A673 (cell line): ENCODE measurements at regions not wholly inside any gene's neighbourhood (a gene's known extent, or its start where the extent isn't known, plus 50 kb on each side); places are given as distances from the start of the nearest gene placed in this dataset.

Experiments used
- BruUV-seq: library from RNA; stranded (reverse); fragments of 400-500 nt; replicated peaks from 2 replicates; lab custom pipeline; 2021; lab: Mats Ljungman, UMichigan
- CTCF ChIA-PET: fragments of 300-600 bp; sonication (Branson Sonifier 250); formaldehyde crosslinking; loops from one replicate; lab custom pipeline; 2022; ENCODE audit warnings: antibody characterized with exemption; lab: Charles Lee
- POLR2A ChIA-PET: fragments of 300-600 bp; sonication (Branson Sonifier 250); formaldehyde crosslinking; loops from one replicate; lab custom pipeline; 2022; ENCODE audit warnings: antibody characterized with exemption; ENCODE audit not compliant: low non-redundant PET; lab: Charles Lee
- DNase-seq: peaks from one replicate; pipeline ENCODE4 v3.0.0-alpha.2; 2015; ENCODE audit warnings: low spot score
- H3K27ac ChIP-seq: fragments of 200-600 bp; sonication (generic); 2 replicates; pipeline ENCODE4 v1.5.1; 2016; ENCODE audit warnings: mixed run types, low read depth, mild to moderate bottlenecking, mixed read lengths, antibody characterized with exemption, low read length; ENCODE audit not compliant: poor library complexity, severe bottlenecking
- H3K27me3 ChIP-seq: fragments of 200-600 bp; sonication (generic); replicated peaks from 2 replicates; pipeline ENCODE4 v1.6.1; 2017; ENCODE audit warnings: mixed run types, low read depth, mild to moderate bottlenecking, mixed read lengths, antibody characterized with exemption, low read length; ENCODE audit not compliant: insufficient read depth, poor library complexity
- H3K36me3 ChIP-seq: fragments of 200-600 bp; sonication (generic); 2 replicates; pipeline ENCODE4 v1.6.1; 2016; ENCODE audit warnings: mixed run types, mild to moderate bottlenecking, mixed read lengths, antibody characterized with exemption, low read length; ENCODE audit not compliant: insufficient read depth, poor library complexity, severe bottlenecking
- H3K4me1 ChIP-seq: fragments of 200-600 bp; sonication (generic); 2 replicates; pipeline ENCODE4 v1.6.1; 2017; ENCODE audit warnings: mixed run types, mild to moderate bottlenecking, mixed read lengths, antibody characterized with exemption, low read length; ENCODE audit not compliant: insufficient read depth, poor library complexity, severe bottlenecking
- H3K4me3 ChIP-seq: fragments of 200-600 bp; sonication (generic); 2 replicates; pipeline ENCODE4 v1.5.1; 2016; ENCODE audit warnings: low read depth, mixed run types, mild to moderate bottlenecking, mixed read lengths, low read length; ENCODE audit not compliant: poor library complexity, severe bottlenecking
- H3K9me3 ChIP-seq: fragments of 200-600 bp; sonication (generic); 2 replicates; pipeline ENCODE4 v1.6.1; 2016; ENCODE audit warnings: mixed run types, low read depth, mild to moderate bottlenecking, mixed read lengths, antibody characterized with exemption, low read length; ENCODE audit not compliant: poor library complexity, severe bottlenecking
- EZH2 ChIP-seq: fragments of 200-600 bp; sonication (generic); IDR thresholded peaks from 2 replicates; pipeline ENCODE4 v1.6.1; 2017; ENCODE audit warnings: borderline replicate concordance, low read depth, mild to moderate bottlenecking, mixed read lengths, antibody characterized with exemption, low read length; ENCODE audit not compliant: poor library complexity, severe bottlenecking
- intact Hi-C: fragments of 100-400 bp; cut with micrococcal nuclease; formaldehyde crosslinking; loops from one replicate; pipeline ENCODE4 v1.10.0; 2022; ENCODE audit not compliant: unreplicated experiment
- TF ChIP-seq, protein P1 (sequence below): fragments of 300-800, 200-600 bp; sonication (generic); conservative IDR thresholded peaks from 2 replicates; pipeline ENCODE4 v1.5.1; 2017; ENCODE audit warnings: low read depth, mild to moderate bottlenecking, antibody characterized with exemption, low read length, moderate library complexity, mixed read lengths

DNA sequence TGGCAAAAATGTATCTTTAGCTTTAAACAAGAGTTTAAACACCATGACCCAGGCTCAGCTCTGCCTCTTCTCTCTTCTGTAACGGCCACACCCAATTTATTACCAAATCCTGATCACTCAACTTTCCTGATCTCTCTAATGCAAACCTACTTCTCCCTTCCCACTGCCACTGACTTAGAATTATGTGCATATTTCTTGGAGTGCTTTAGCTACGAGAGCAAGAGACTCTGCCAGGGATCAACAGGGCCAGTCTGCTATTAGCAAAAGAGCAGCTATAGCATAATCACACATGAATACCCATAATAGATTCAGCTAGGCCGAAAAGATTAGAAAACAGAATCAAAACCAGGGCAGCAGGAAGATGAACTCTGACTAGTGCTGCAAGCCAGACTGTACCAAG, 215.5 kb downstream of the MRPL39 start:
- ChIA-PET CTCF (no interaction called here), POLR2A (no interaction called here)
- intact Hi-C loops, result no loop called here
- H3K27me3 ChIP-seq, result no peaks in the 10 kb centered on the region
- no peak overlapping the region for H3K27ac ChIP-seq
- H3K9me3 ChIP-seq, result no peaks in the 10 kb centered on the region
- no peaks in the 10 kb centered on the region for H3K36me3 ChIP-seq
- no peak overlapping the region for H3K4me3 ChIP-seq
- TF ChIP-seq EZH2, result no peak
- no peaks in the 10 kb centered on the region for H3K4me1 ChIP-seq
- no peak for DNase-seq
- no TSS peak for BruUV-seq

DNA sequence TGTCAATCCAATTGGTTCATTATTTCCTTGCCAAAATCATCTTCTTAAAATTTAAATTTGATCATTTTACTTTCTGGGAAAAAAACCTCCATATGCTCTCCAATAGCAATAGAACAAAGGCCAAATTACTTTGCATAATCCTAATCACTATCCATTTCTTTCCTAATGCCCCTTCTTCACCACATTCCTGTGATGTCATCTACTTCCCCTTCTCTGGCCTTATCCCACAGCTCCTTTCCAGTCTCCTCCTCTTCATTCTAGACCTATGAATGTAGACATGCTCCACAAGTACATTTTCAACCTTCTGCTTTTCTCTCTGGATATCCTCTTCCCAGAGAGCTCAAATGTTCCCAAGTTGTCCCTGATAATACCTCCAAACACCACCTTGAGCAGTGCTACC, 216.6 kb downstream of the MRPL39 start:
- Histone ChIP-seq H3K4me1 (no peaks in the 10 kb centered on the region), H3K27ac (no peak overlapping the region), H3K27me3 (no peaks in the 10 kb centered on the region), H3K36me3 (no peaks in the 10 kb centered on the region), H3K4me3 (no peak overlapping the region), H3K9me3 (no peaks in the 10 kb centered on the region)
- TF ChIP-seq EZH2, result no peak
- TF ChIP-seq, protein P1, sequence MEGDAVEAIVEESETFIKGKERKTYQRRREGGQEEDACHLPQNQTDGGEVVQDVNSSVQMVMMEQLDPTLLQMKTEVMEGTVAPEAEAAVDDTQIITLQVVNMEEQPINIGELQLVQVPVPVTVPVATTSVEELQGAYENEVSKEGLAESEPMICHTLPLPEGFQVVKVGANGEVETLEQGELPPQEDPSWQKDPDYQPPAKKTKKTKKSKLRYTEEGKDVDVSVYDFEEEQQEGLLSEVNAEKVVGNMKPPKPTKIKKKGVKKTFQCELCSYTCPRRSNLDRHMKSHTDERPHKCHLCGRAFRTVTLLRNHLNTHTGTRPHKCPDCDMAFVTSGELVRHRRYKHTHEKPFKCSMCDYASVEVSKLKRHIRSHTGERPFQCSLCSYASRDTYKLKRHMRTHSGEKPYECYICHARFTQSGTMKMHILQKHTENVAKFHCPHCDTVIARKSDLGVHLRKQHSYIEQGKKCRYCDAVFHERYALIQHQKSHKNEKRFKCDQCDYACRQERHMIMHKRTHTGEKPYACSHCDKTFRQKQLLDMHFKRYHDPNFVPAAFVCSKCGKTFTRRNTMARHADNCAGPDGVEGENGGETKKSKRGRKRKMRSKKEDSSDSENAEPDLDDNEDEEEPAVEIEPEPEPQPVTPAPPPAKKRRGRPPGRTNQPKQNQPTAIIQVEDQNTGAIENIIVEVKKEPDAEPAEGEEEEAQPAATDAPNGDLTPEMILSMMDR, result no peak
- BruUV-seq, result no TSS peak
- intact Hi-C loops, result no loop called here
- DNase-seq, result no peak
- ChIA-PET CTCF (no interaction called here), POLR2A (no interaction called here)

DNA sequence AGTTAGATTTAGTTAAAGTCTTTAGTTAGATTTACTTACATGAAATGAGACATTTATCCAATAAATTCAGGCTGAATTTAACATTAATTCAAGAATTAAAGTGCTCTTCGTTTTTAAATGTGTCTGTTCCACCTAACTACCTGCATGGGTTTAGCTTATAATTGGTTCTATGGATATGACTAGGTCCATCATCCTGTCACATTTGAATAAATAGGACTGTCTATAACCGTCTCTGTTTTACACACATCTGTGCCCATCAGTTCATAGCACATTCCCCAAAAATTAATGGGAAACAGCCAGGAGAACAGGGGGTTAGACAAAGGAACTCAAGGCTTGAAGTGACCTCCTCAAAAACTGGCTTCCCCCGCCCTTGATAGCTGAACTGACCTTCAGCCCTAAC, 219.6 kb downstream of the MRPL39 start:
- Histone ChIP-seq H3K27ac (no peak overlapping the region), H3K27me3 (no peaks in the 10 kb centered on the region), H3K36me3 (no peaks in the 10 kb centered on the region), H3K9me3 (no peaks in the 10 kb centered on the region), H3K4me3 (no peak overlapping the region), H3K4me1 (no peaks in the 10 kb centered on the region)
- no TSS peak for BruUV-seq
- DNase-seq, result no peak
- ChIA-PET CTCF (no interaction called here), POLR2A (no interaction called here)
- TF ChIP-seq, protein P1, result no peak
- no peak for TF ChIP-seq EZH2
- intact Hi-C loops, result loop anchor here (5.0 to 10.0 kb wide), 2 partner anchors 490 to 1533 kb away; no protein-coding TSS in a partner anchor

DNA sequence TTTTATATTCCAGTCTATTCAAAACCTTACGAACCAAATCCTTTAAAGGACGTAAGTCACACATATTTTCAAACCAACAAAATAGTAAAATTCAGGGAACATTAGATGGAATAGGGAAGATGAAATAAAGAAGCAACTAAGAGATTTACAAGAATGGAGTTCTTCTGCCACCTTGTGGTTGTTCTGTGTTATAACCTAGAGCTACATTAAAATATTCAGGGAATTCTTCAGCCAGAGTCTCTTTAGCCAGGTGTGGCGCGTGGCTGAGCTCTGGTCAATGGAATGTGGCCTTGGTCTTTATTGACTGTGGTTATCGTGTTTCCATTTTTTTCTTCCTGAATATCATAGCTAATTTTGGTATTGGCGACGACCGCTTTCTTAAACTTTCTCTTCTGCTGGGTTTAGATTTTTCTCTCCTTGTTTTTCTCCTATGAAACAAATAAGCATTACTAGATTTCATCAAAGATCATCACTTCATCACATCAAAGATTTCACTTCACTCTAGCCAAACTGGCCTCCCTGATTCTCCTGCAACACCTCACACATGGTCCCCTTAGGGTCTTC, 221.3 kb downstream of the MRPL39 start:
- no peaks in the 10 kb centered on the region for H3K36me3 ChIP-seq
- no peak overlapping the region for H3K4me3 ChIP-seq
- intact Hi-C loops, result loop anchor here (1.0 to 10.0 kb wide), 3 partner anchors 103 to 1531 kb away; no protein-coding TSS in a partner anchor
- ChIA-PET POLR2A (no interaction called here), CTCF (interaction anchor here (0.8 kb wide), 1 partner anchor 102 kb away, joined by 3 read pairs; no protein-coding TSS in a partner anchor)
- no TSS peak for BruUV-seq
- peak; percentile 59 for DNase-seq
- TF ChIP-seq, protein P1, result peak; percentile 74
- TF ChIP-seq EZH2, result no peak
- H3K27me3 ChIP-seq, result no peaks in the 10 kb centered on the region
- H3K9me3 ChIP-seq, result no peaks in the 10 kb centered on the region
- no peaks in the 10 kb centered on the region for H3K4me1 ChIP-seq
- no peak overlapping the region for H3K27ac ChIP-seq
